ENCODE measurements at regions not wholly inside any gene's neighbourhood (a gene's known extent, or its start where the extent isn't known, plus 50 kb on each side); places are given as distances from the start of the nearest gene placed in this dataset.

GRCh38 chr2:16135196-16135912 lies 195.0 kb downstream of the MYCN start:
- no peak for TF ChIP-seq CTCF (IDR thresholded peaks at IDR 0.05)
- TF ChIP-seq POLR2A (IDR thresholded peaks at IDR 0.05): no peak
